Dendritic cell treated with granulocyte-macrophage colony-stimulating factor and Interleukin-4, amounts not matched to agents 40 ng/mL and 50 ng/mL, for 4 days (primary cell): ENCODE measurements at regions not wholly inside any gene's neighbourhood (a gene's known extent, or its start where the extent isn't known, plus 50 kb on each side); places are given as distances from the start of the nearest gene placed in this dataset.

Experiments used
- H3K27ac Mint-ChIP-seq: one replicate; pipeline ENCODE4 v1.8.0; 2022; ENCODE audit warnings: mild to moderate bottlenecking, mixed read lengths
- H3K27me3 Mint-ChIP-seq: one replicate; pipeline ENCODE4 v1.8.0; 2022; ENCODE audit warnings: mild to moderate bottlenecking, mixed read lengths
- H3K36me3 Mint-ChIP-seq: one replicate; pipeline ENCODE4 v1.8.0; 2022; ENCODE audit warnings: low read depth, mixed read lengths
- H3K4me1 Mint-ChIP-seq: one replicate; pipeline ENCODE4 v1.8.0; 2022; ENCODE audit warnings: low read depth, mixed read lengths
- H3K4me3 Mint-ChIP-seq: one replicate; pipeline ENCODE4 v1.8.0; 2022; ENCODE audit warnings: mild to moderate bottlenecking, moderate library complexity, mixed read lengths
- H3K9me3 Mint-ChIP-seq: one replicate; pipeline ENCODE4 v1.8.0; 2022; ENCODE audit warnings: mixed read lengths
- intact Hi-C: fragments of 100-400 bp; cut with micrococcal nuclease; formaldehyde crosslinking; loops from one replicate; pipeline ENCODE4 v1.15.0; 2022

DNA sequence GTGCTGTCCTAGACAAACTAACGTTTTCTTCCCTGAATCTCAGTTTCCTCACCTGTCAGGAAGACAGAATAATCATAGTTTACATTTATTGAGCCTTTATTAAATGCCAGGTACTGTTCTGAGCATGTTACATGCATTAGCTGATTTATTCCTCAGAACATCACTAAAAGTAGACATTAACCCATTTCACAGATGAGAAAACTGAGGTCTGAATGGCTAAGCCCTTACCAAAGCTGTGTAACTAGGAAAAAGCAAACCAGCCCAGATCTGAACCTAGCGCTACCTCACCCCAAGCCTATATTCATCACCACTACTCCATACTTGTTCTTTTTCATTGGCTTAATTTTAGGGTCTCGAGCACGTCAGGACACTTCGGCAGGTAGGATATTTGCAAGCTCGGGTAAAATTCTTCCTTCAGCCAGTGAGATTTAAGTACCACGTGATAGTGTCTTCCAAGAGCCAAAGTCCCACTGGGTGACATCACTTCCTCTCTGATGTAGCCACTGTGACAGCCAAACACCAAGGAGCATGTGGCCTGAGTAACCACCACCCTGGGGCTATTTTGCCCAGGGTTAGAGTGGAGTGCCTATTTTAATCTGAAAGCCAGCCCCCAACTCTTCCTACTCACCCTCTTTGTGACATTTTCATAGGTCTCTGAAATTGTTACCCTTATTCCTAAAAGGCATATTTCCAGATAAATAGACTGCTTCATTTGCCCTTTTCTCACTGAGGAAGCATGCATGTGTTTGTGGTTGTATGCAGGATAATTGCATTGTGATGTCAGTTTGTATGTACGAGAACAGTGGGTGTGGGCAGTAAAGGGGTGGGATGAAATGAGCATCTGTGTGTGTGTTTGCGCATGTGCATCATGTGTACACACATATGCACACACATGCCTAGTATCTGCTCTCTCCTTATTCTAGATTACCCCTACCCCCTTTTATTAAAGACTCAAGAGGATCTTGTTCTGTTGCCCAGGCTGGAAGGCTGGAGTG lies 62.2 kb upstream of the WSCD2 start:
- peaks cover 27% of the 10 kb centered on the region for H3K27me3 Mint-ChIP-seq
- no peaks in the 10 kb centered on the region for H3K36me3 Mint-ChIP-seq
- no peak overlapping the region for H3K27ac Mint-ChIP-seq
- H3K9me3 Mint-ChIP-seq: no peaks in the 10 kb centered on the region
- H3K4me1 Mint-ChIP-seq: no peaks in the 10 kb centered on the region
- intact Hi-C loops: no loop called here
- H3K4me3 Mint-ChIP-seq: no peak overlapping the region

DNA sequence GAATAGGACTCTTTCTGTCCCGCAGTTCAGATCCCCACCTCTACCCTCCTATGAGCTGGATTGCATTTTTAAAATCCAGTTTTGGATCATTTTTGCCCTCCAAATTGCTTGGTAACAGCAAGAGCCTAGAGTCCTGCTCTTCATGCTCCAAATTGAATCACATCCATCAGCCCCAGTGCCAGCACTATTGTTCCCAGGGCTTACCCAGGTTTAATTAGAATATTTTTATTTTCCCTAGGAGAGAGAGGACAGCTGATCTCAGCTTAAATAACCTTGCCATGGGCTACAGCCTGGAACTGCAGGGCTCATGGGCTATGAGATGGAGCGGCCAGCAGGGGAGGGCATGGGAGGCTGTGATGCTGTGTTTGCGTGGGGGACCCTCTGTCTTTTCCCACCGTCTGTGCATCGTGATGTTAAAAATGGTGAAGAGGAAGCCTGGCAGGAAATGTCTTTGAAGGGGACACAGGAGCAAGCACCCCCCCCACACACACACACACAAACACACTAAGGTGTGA lies 59.4 kb upstream of the WSCD2 start:
- Mint-ChIP-seq H3K4me3 (no peak overlapping the region), H3K36me3 (no peaks in the 10 kb centered on the region), H3K27ac (no peak overlapping the region), H3K27me3 (peaks cover 20% of the 10 kb centered on the region), H3K9me3 (no peaks in the 10 kb centered on the region), H3K4me1 (no peaks in the 10 kb centered on the region)
- intact Hi-C loops: no loop called here

GRCh38 chr12:108075561-108075960 lies 53.5 kb upstream of the WSCD2 start:
- H3K4me1 Mint-ChIP-seq: no peaks in the 10 kb centered on the region
- H3K9me3 Mint-ChIP-seq: no peaks in the 10 kb centered on the region
- peaks cover 22% of the 10 kb centered on the region for H3K27me3 Mint-ChIP-seq
- no peaks in the 10 kb centered on the region for H3K36me3 Mint-ChIP-seq
- H3K4me3 Mint-ChIP-seq: no peak overlapping the region
- no peak overlapping the region for H3K27ac Mint-ChIP-seq
- intact Hi-C loops: no loop called here

DNA sequence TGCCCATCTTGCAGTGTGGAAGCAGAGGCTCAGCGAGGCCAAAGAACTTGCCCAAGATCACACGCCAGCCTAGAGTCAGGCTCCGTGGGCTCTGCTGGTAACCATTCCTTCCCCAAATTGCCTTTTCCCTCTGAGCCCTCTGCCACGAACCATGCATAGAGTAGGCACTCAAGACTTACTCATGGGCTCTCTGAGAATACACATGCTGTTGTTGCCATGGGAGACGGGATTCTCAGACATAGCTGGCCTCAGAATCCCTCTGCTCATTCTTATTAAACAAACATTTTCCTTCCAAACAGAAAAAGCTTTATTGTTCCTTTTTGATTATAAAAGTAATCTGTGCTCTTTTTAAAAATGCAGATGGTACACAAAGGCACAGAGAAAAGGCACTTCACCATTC lies 52.5 kb upstream of the WSCD2 start:
- intact Hi-C loops: no loop called here
- Mint-ChIP-seq H3K27ac (no peak overlapping the region), H3K4me1 (no peaks in the 10 kb centered on the region), H3K36me3 (no peaks in the 10 kb centered on the region), H3K4me3 (no peak overlapping the region), H3K27me3 (peaks cover 22% of the 10 kb centered on the region), H3K9me3 (no peaks in the 10 kb centered on the region)

- H3K36me3 Mint-ChIP-seq: no peaks in the 10 kb centered on the region
- H3K4me3 Mint-ChIP-seq: no peak overlapping the region
- no peak overlapping the region for H3K27ac Mint-ChIP-seq
- peaks cover 16% of the 10 kb centered on the region for H3K27me3 Mint-ChIP-seq
- intact Hi-C loops: no loop called here
- no peaks in the 10 kb centered on the region for H3K4me1 Mint-ChIP-seq
- H3K9me3 Mint-ChIP-seq: no peaks in the 10 kb centered on the region
Observed at GRCh38 chr12:108078428-108078827, 50.7 kb upstream of the WSCD2 start.
